GM12891 (cell line): ENCODE measurements at regions not wholly inside any gene's neighbourhood (a gene's known extent, or its start where the extent isn't known, plus 50 kb on each side); places are given as distances from the start of the nearest gene placed in this dataset.

Experiments used
- PAX5 ChIP-seq: IDR thresholded peaks from 2 replicates; pipeline ENCODE4 v1.6.1; 2011; ENCODE audit warnings: low read length, moderate library complexity, mild to moderate bottlenecking; ENCODE audit not compliant: insufficient read depth, severe bottlenecking
- POLR2A ChIP-seq: IDR thresholded peaks from 2 replicates; pipeline ENCODE4 v1.6.1; 2011; ENCODE audit warnings: low read depth, low read length, control low read depth
- POLR2AphosphoS5 ChIP-seq: IDR thresholded peaks from 2 replicates; pipeline ENCODE4 v1.6.1; 2011; ENCODE audit warnings: low read depth, low read length, control low read depth
- SPI1 ChIP-seq: IDR thresholded peaks from 2 replicates; pipeline ENCODE4 v1.6.1; 2011; ENCODE audit warnings: low read depth, low read length, control low read depth
- TAF1 ChIP-seq: IDR thresholded peaks from 2 replicates; pipeline ENCODE4 v1.6.1; 2011; ENCODE audit warnings: low read depth, low read length, control low read depth

DNA sequence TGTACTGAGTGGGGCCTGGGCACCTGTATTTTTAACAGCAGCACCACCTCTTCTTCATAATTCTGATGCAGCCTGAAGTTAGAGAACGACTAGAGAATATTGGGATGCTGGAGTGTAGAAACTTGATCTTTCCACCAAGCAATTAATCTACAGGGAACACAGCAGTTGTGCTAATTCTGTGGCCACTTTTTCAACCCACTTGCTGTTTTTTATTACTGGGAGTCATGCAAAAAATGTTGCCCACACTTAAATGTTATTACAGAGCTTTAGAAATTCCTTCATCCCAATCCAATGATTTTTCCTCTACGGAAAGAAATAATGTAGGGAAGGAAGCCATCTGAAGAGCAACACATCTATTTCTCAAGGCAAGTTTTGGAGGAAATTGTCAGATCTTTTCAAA is 190.9 kb upstream of the TUT7 start:
- no peak for TF ChIP-seq POLR2A
- no peak for TF ChIP-seq TAF1
- no peak for TF ChIP-seq POLR2AphosphoS5
- no peak for TF ChIP-seq PAX5
- TF ChIP-seq SPI1, result no peak
